ENCODE measurements at regions not wholly inside any gene's neighbourhood (a gene's known extent, or its start where the extent isn't known, plus 50 kb on each side); places are given as distances from the start of the nearest gene placed in this dataset.
"Not testable (repeated sequence)": the region's sequence is repeated elsewhere in the genome, so short reads cannot be mapped to it uniquely, and the experiment has no call there.

DNA sequence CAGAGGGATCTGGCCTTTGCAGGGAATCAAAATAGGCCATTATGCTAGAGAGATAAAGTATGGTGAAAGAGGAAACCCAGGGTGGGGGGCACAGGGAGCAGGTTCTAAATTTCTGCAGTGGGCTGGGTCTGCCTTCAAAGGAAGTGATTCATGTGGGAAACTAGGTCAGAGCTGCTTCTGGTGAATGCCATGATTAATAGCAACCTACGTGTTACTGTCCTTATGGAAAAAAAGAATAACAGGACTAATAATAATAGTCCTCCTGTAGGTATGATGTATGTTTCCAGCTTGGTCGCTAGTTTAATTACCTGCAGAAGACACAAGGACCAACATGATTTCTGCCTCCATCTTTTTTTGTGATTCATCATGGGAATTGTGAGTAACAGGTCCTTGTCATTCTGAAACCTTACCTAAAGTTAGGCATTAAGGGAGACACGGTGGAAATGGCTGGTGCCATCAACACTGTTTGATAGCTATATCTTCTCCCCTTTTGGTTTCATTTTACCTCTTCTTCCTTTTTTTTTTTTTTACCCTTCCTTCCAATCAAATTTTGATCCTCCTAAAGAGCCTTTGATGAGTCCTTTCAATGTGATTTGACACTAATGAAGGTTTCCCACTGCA is 180.4 kb downstream of the CPEB2 start:
- DNase-seq (no peak), ATAC-seq (peak; percentile 88 to 92)
- no peaks in the 10 kb centered on the region for H3K27me3 Mint-ChIP-seq (ENCODE audit: low read depth)
- H3K9me3 Mint-ChIP-seq = no peaks in the 10 kb centered on the region
- no peak overlapping the region for H3K4me3 Mint-ChIP-seq
- peaks cover 14% of the 10 kb centered on the region for H3K4me1 Mint-ChIP-seq (ENCODE audit: low read depth)
- H3K36me3 Mint-ChIP-seq (ENCODE audit: insufficient read depth) = no peaks in the 10 kb centered on the region

DNA sequence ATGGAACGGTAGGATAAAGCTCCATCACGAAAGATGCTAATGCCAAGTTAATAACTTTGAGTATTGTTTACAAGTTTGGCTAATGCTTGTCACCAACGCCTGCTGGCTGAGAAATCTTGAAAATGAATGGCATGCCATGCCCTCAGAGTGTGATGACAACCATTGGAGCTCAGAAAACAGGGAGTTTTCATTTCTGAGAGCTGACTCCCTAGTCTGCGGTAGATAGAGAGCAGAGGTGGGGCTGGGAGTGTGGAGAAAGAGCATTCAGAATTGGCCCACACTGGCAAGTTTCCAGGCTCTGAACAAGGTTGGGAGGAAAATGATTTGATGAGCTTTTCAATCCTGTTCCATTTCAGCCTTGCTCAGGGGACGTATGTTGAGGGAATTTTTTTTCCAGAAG is 183.9 kb downstream of the CPEB2 start:
- no peak for DNase-seq
- Mint-ChIP-seq H3K27me3 (ENCODE audit: low read depth) (no peaks in the 10 kb centered on the region), H3K36me3 (ENCODE audit: insufficient read depth) (no peaks in the 10 kb centered on the region), H3K9me3 (no peaks in the 10 kb centered on the region), H3K4me3 (no peak overlapping the region), H3K4me1 (ENCODE audit: low read depth) (peaks cover 22% of the 10 kb centered on the region)
- ATAC-seq = no peak

DNA sequence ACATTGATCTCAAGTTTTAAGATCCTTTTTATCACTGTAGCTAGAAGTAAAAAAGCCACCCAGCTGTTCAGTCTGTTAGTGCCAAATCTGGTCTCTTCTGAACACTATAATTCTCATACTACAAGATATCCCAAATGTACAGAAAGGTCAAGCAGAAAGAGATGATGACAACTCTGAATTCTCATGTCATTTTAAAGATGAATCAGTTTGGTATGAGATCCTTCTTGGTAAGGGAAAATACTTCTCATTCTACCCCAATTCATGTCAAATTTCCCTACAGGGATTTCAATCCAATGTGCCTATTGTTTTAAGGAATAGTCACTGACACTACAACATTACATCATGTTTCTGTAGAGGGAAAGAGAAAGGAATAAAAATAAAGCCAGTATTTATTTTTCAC is 184.5 kb downstream of the CPEB2 start:
- no peak for DNase-seq
- Mint-ChIP-seq H3K9me3 (no peaks in the 10 kb centered on the region), H3K36me3 (ENCODE audit: insufficient read depth) (no peaks in the 10 kb centered on the region), H3K27me3 (ENCODE audit: low read depth) (no peaks in the 10 kb centered on the region), H3K4me3 (no peak overlapping the region), H3K4me1 (ENCODE audit: low read depth) (peaks cover 22% of the 10 kb centered on the region)
- no peak for ATAC-seq

DNA sequence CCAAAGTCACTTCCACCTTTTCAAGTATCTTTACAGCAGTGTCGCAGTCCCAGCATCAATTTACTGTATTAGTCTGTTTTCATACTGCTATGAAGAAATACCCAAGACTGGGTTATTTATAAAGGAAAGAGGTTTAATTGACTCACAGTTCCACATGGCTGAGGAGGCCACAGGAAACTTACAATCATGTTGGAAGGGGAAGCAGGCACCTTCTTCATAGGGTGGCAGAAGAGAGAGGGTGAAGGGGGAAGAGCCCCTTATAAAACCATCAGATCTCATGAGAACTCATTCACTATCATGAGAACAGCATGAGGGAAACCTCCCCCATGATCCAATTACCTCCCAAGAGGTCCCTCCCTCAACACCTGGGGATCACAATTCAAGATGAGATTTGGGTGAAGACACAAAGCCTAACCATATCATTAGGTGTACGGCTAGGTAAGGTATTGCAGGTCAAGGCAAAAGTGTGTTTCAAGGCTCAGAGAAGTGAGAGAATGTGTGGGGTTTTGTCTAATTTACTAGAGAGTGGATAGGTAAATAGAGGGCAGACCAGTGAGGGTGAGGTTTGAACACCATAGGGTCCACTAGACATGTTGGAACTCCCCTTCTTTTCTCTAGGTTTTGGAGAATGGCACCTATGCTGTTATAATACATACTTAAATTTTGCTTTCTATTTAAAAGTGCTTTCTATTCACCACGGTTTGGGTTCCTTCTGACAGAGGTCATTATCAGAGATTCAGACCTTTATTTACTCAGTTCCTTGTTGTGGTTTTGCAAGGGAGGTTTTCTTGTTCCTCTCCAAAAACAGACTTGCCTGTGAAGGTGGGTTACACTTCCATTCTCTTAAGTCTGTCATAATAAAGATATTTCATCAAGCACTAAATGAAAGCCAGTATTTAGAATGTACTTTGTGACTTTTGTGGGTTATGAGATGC is 186.6 kb downstream of the CPEB2 start:
- H3K4me3 Mint-ChIP-seq = no peak overlapping the region
- no peaks in the 10 kb centered on the region for H3K36me3 Mint-ChIP-seq (ENCODE audit: insufficient read depth)
- DNase-seq (no peak), ATAC-seq (no peak)
- no peaks in the 10 kb centered on the region for H3K27me3 Mint-ChIP-seq (ENCODE audit: low read depth)
- H3K9me3 Mint-ChIP-seq = no peaks in the 10 kb centered on the region
- H3K4me1 Mint-ChIP-seq (ENCODE audit: low read depth) = peaks cover 8% of the 10 kb centered on the region

DNA sequence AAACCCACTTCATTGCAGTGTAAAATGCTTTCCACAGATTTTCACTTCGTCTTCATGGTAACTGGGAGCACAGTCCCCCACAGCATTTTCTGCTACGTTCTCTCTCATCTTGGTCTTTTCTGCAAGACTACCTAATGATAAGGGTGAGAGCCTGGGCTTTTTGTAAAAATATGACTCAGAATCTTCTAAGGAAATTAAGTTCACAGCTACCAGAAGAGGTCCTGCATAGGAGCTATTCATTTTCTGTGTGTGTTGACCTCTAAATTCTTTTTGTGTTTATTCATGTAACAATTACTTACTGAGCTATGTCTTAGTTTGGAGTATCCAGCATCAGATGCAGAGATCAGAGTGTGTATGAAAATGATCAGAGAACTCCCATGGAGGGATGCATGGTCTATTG is 192.2 kb downstream of the CPEB2 start:
- Mint-ChIP-seq H3K27me3 (ENCODE audit: low read depth) (no peaks in the 10 kb centered on the region), H3K4me3 (no peak overlapping the region), H3K36me3 (ENCODE audit: insufficient read depth) (no peaks in the 10 kb centered on the region), H3K4me1 (ENCODE audit: low read depth) (no peaks in the 10 kb centered on the region), H3K9me3 (no peaks in the 10 kb centered on the region)
- no peak for ATAC-seq
- DNase-seq = no peak

DNA sequence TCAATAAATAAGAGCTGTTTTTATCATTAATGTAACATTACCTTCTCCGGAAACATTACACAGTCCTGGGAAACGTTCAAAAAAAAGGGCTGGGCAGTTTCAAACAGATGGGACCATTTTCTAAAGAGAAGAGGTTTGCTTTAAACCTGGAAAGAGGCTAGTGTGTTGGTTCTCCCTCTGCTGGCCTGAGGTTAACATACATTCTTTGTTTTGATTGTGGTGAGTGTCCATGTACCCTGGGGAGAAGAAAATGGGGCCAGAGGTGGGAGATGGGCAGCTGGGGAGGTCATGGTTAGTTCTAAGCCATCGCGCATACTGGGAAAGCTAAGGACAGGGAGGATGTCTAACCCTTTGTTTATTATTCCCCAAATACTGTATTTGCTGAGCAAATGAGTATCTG is 194.7 kb downstream of the CPEB2 start:
- no peak overlapping the region for H3K4me3 Mint-ChIP-seq
- ATAC-seq = no peak
- H3K36me3 Mint-ChIP-seq (ENCODE audit: insufficient read depth) = no peaks in the 10 kb centered on the region
- H3K9me3 Mint-ChIP-seq = no peaks in the 10 kb centered on the region
- H3K4me1 Mint-ChIP-seq (ENCODE audit: low read depth) = no peaks in the 10 kb centered on the region
- no peaks in the 10 kb centered on the region for H3K27me3 Mint-ChIP-seq (ENCODE audit: low read depth)
- DNase-seq = no peak

DNA sequence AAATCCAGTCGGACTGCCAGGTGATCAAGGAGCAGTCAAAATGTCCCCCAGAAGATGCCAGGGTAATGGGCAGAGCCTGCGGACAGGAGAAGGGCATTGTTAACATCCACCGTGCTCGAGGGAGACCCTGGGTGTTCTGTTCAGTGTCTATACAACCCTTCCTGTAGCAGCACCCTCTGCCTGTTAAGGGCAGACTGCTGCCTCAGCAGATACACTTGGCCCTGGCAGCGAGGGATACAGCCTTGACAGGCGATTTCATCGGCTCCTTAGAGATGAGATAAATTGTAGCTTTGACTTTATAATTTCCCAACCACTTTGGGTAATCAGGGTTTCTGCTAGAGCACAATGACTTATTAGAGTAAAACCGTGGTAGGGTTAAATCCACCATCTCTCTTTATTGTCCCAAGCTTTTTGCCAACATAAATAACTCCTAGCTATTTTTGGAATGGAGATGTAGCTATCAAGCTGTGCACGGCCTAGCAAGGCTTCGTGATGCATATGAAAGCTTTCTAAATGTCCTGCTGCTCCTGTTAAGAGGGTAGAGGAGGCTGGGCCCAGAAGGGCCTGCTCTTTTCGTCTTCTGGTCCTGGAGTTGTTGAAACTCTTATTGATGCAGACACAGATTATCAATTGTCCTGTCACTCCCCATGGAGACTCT is 195.9 kb downstream of the CPEB2 start:
- H3K36me3 Mint-ChIP-seq (ENCODE audit: insufficient read depth) = no peaks in the 10 kb centered on the region
- H3K4me1 Mint-ChIP-seq (ENCODE audit: low read depth) = no peaks in the 10 kb centered on the region
- no peak for ATAC-seq
- H3K4me3 Mint-ChIP-seq = no peak overlapping the region
- no peak for DNase-seq
- H3K27me3 Mint-ChIP-seq (ENCODE audit: low read depth) = no peaks in the 10 kb centered on the region
- H3K9me3 Mint-ChIP-seq = no peaks in the 10 kb centered on the region

DNA sequence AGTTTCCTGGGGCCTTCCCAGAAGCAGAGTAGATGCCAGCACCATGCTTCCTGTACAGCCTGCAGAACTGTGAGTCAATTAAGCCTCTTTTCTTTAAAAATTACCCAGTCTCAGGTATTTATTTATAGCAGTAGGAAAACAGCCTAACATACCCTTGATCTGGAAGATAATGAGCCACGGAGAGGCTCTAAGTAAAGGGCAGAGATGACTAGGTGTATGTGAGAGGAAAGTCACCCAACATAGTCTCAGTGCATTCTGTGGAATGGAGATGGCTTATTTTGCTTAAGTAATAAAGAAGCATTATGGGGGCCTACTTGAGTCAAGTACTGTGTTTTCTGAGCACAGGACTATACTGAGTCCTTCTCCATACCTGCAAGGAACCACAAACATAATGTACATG is 199.5 kb downstream of the CPEB2 start:
- no peaks in the 10 kb centered on the region for H3K36me3 Mint-ChIP-seq (ENCODE audit: insufficient read depth)
- H3K27me3 Mint-ChIP-seq (ENCODE audit: low read depth) = no peaks in the 10 kb centered on the region
- ATAC-seq (peak; percentile 41 to 62), DNase-seq (no peak)
- H3K4me3 Mint-ChIP-seq = no peak overlapping the region
- peaks cover 13% of the 10 kb centered on the region for H3K9me3 Mint-ChIP-seq
- no peaks in the 10 kb centered on the region for H3K4me1 Mint-ChIP-seq (ENCODE audit: low read depth)

DNA sequence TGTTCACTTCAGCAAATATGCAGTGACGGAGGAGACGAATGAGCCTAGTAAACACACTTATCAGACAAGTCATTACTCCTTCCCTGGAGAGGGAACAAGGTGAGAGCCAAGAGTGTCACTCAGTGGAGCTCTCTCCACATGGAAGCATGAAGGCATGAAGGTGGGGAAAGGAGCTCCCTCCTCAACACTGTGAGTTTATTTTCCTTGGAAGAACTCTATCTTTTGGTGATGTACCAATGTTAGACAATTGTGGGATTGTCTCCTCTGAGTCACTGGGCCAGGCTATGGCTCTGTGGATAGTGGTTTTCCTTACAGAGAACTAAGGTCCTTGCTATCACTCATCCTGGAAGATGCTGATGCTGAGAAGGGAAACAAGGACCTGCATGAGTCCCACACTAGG is 200.2 kb downstream of the CPEB2 start:
- no peak for ATAC-seq
- Mint-ChIP-seq H3K4me1 (ENCODE audit: low read depth) (no peaks in the 10 kb centered on the region), H3K36me3 (ENCODE audit: insufficient read depth) (no peaks in the 10 kb centered on the region), H3K27me3 (ENCODE audit: low read depth) (no peaks in the 10 kb centered on the region), H3K4me3 (no peak overlapping the region), H3K9me3 (peaks cover 20% of the 10 kb centered on the region)
- DNase-seq = no peak

DNA sequence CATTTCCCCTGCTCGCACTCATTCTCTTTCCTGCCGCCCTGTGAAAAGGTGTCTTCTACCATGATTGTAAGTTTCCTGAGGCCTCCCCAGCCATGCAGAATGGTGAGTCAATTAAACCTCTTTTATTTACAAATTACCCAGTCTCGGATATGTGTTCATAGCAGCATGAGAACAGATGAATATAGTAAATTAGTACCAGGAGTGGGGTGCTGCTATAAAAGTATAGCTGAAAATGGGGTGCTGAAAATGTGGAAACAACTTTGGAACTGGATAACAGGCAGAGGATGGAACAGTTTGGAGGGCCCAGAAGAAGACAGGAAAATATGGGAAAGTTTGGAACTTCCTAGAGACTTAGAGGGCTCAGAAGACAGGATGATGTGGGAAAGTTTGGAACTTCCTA is 204.2 kb downstream of the CPEB2 start:
- not testable (repeated sequence) for H3K4me1 Mint-ChIP-seq (ENCODE audit: low read depth); DNase-seq; ATAC-seq; H3K4me3 Mint-ChIP-seq; H3K36me3 Mint-ChIP-seq (ENCODE audit: insufficient read depth); H3K27me3 Mint-ChIP-seq (ENCODE audit: low read depth)
- H3K9me3 Mint-ChIP-seq = peaks cover 29% of the 10 kb centered on the region

DNA sequence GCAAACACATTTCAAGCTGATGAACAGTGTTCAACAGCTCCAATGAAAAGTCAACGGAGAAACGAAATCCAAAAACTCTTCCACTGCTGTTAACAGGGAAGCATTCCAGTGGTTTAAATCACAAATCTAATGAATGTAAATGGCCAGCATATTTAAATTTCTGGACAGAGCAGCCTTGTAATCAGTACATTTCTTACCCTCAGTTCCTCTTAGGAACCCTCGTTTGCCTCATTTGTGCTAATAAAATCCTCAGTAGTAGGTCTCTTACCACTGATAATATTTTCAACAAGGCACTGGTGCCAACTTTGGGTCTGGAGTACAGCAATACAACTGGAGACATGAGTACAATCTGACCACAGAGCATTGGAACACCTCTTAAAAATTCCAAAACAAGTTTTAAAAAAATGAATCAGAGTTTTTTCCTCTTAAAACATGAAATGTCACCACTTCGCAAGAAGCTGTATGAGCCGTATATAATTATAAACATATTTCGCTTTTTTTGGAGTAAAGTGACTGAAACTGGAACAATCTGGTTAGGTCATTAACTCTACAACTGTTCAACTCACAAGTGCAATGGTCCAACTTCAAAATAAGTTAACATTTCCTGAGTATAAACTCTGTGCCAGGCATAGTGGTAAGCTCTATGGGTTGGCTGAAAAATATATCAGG is 211.2 kb downstream of the CPEB2 start:
- ATAC-seq (no peak), DNase-seq (no peak)
- no peaks in the 10 kb centered on the region for H3K4me1 Mint-ChIP-seq (ENCODE audit: low read depth)
- no peak overlapping the region for H3K4me3 Mint-ChIP-seq
- peaks cover 15% of the 10 kb centered on the region for H3K27me3 Mint-ChIP-seq (ENCODE audit: low read depth)
- H3K9me3 Mint-ChIP-seq = no peaks in the 10 kb centered on the region
- no peaks in the 10 kb centered on the region for H3K36me3 Mint-ChIP-seq (ENCODE audit: insufficient read depth)

DNA sequence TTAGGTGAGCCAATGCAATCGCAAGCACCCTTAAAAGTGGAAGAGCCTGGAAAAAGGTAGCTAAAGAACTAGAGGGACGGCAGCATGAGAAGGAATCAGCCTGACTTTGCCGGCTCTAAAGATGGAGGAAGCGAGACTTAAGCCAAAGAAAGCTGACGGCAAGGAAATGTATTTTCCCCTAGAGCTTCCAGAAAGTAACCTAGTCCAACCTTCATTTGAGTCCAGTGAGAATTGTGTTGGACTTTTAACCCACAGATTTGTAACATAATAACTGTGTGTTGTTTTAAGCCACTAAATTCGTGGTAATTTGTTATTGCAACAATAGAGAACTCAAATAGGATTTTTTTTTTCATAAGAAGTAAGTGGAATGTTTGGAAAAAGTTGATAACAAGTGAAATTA is 212.7 kb upstream of the C1QTNF7 start:
- no peak for ATAC-seq
- peaks cover 15% of the 10 kb centered on the region for H3K27me3 Mint-ChIP-seq (ENCODE audit: low read depth)
- H3K4me1 Mint-ChIP-seq (ENCODE audit: low read depth) = no peaks in the 10 kb centered on the region
- no peak overlapping the region for H3K4me3 Mint-ChIP-seq
- no peaks in the 10 kb centered on the region for H3K36me3 Mint-ChIP-seq (ENCODE audit: insufficient read depth)
- H3K9me3 Mint-ChIP-seq = no peaks in the 10 kb centered on the region
- DNase-seq = no peak

DNA sequence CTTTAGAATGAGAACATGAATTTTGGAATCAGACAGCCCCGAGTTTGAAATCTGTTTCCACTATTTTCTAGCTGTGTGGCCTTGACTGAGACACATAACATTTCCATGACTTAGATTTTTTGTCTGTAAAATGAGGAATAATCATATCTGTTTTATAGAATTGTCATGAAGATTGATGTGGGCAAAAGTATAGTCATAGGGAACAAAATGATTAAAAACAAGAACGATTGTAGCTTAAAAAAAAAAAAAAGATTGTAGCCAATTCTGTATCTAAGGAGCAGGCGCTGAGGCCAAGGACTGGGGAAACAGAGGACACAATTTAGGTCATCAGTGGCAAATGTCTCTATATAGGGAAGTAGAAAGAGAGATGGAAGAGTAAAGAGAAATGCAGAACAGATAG is 201.6 kb upstream of the C1QTNF7 start:
- Mint-ChIP-seq H3K4me3 (no peak overlapping the region), H3K4me1 (ENCODE audit: low read depth) (no peaks in the 10 kb centered on the region), H3K27me3 (ENCODE audit: low read depth) (no peaks in the 10 kb centered on the region), H3K9me3 (no peaks in the 10 kb centered on the region), H3K36me3 (ENCODE audit: insufficient read depth) (no peaks in the 10 kb centered on the region)
- ATAC-seq (no peak), DNase-seq (no peak)

DNA sequence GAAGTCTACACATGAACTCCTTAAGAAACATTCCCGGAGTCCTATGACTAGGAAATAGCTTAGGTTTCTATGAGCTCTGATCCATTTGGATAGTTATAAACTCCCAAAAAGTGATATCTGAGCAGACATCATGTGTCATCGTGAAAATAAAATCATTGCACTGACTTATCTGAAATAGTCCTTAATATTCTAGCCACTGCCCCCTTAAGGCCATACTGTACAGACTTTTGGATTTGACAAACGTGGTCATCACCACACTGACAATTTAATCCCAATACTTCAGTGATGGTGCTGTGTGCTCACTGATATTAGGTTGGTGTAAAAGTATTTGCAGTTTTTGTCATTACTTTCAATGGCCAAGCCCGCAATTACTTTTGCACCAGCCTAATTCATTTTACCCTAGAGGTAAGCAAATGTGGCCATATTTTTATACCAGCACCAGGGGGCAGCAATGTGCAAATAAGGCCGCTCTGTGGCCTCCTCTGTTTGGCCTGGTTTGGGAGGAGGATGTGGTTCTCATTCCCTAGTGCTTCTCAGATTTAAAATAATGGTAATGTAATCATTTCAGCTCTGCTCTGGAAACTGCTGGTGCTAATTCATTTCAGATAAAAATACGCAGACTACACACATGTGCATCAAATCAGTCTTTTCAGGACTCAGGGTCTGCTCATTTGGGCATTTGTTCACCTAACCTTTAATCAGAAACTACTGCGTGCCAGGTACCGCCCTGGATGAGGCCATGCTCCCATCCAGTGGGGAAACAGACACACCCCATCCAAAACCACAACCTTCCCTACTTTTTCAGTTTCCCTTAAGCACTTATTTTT is 196.4 kb upstream of the C1QTNF7 start:
- peak; percentile 74 to 78 for ATAC-seq

More for the DNA sequence above, 196.4 kb upstream of the C1QTNF7 start:
- Mint-ChIP-seq H3K4me3 (no peak overlapping the region), H3K4me1 (ENCODE audit: low read depth) (peaks cover 25% of the 10 kb centered on the region), H3K36me3 (ENCODE audit: insufficient read depth) (no peaks in the 10 kb centered on the region), H3K9me3 (no peaks in the 10 kb centered on the region), H3K27me3 (ENCODE audit: low read depth) (no peaks in the 10 kb centered on the region)
- peak; percentile 69 for DNase-seq
